IgD-negative memory B cell (primary cell): ENCODE measurements at regions not wholly inside any gene's neighbourhood (a gene's known extent, or its start where the extent isn't known, plus 50 kb on each side); places are given as distances from the start of the nearest gene placed in this dataset.
"Not testable (repeated sequence)": the region's sequence is repeated elsewhere in the genome, so short reads cannot be mapped to it uniquely, and the experiment has no call there.

Experiments
- H3K27ac Mint-ChIP-seq, 3 donors: one replicate each; pipeline ENCODE4 v1.8.0; 2020 to 2022; ENCODE audit warnings: mild to moderate bottlenecking in 3 of 3, mixed read lengths in 3 of 3, moderate library complexity in 1 of 3
- H3K27me3 Mint-ChIP-seq: one replicate; pipeline ENCODE4 v1.8.0; 2021; ENCODE audit warnings: mixed read lengths
- H3K36me3 Mint-ChIP-seq: one replicate; pipeline ENCODE4 v1.8.0; 2020; ENCODE audit warnings: mild to moderate bottlenecking, mixed read lengths
- H3K4me1 Mint-ChIP-seq, 3 donors: one replicate each; pipeline ENCODE4 v1.8.0; 2020 to 2022; ENCODE audit warnings: mixed read lengths in 3 of 3, mild to moderate bottlenecking in 1 of 3
- H3K4me3 Mint-ChIP-seq, 4 donors: one replicate each; pipeline ENCODE4 v1.8.0; 2020 to 2022; ENCODE audit warnings: mild to moderate bottlenecking in 4 of 4, mixed read lengths in 4 of 4, moderate library complexity in 3 of 4
- H3K9me3 Mint-ChIP-seq, 3 donors: one replicate each; pipeline ENCODE4 v1.8.0; 2020 to 2021; ENCODE audit warnings: mixed read lengths in 3 of 3, mild to moderate bottlenecking in 1 of 3

DNA sequence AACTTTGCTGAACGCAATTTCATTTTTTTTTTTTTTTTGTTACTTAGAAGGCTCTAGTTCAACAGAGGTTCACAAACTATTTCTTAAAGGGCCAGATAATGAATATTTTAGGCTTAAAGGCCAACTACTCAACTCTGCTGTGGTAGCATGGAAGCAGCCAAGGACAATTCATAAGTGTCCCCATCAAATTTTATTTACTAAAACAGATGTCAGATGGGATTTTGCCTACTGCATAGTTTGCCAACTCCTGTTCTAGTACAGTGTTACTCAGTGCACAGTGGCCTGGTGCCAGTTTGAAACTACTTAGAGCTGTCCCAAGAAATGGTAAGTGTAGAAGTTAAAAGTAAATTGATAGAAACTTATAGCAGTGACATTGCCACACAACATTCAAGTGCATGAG is 949.4 kb upstream of the FANCL start:
- no peaks in the 10 kb centered on the region for H3K9me3 Mint-ChIP-seq
- H3K4me3 Mint-ChIP-seq: no peak overlapping the region
- H3K27me3 Mint-ChIP-seq: peaks cover 1% of the 10 kb centered on the region
- peaks cover 0 to 4% (median 3%) of the 10 kb centered on the region in 3 donors for H3K4me1 Mint-ChIP-seq
- H3K36me3 Mint-ChIP-seq: no peaks in the 10 kb centered on the region
- no peak overlapping the region for H3K27ac Mint-ChIP-seq

DNA sequence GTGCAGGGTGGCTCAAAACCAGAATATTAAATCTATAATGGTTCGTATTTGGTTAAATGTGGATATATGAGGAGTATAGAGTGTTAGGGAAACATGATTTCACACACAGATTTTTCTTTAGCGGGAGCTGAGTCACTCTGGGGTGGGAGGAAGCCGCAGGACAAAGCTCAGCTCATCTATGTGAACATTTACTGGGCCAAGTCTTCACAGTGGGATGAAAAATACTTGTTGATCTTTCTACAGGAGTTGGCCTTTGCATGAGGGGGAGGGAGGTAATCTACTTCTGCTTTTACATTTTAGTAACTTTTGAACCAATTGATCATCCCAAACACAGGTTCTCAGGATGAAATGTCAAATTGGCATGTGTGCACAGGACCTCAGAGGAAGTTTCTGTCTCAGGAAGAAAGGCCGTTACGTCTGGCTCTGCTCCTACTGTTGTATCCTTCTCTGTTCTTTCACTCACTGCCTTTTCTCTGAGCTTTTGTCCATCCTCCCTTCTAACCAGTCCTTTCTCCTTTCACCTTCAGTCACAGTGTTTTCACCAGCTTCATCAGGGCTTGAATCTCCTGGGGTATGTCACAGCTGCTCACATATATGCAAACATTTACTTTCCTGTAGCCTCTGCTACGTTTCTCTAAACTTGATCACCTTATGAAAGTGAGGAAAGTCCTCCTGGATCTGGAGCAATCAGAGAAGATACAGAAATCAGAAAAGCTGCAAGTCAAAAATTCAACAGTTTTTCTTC is 943.3 kb upstream of the FANCL start:
- peaks cover 0 to 1% (median 0%) of the 10 kb centered on the region in 3 donors for H3K9me3 Mint-ChIP-seq
- peak overlapping the region; percentile 4 to 85 (median 38) for H3K4me3 Mint-ChIP-seq
- peaks cover 9 to 20% (median 13%) of the 10 kb centered on the region in 3 donors for H3K4me1 Mint-ChIP-seq
- H3K27ac Mint-ChIP-seq: peak overlapping the region; percentile 21 to 84 (median 26)
- H3K27me3 Mint-ChIP-seq: peaks cover 2% of the 10 kb centered on the region
- H3K36me3 Mint-ChIP-seq: no peaks in the 10 kb centered on the region

DNA sequence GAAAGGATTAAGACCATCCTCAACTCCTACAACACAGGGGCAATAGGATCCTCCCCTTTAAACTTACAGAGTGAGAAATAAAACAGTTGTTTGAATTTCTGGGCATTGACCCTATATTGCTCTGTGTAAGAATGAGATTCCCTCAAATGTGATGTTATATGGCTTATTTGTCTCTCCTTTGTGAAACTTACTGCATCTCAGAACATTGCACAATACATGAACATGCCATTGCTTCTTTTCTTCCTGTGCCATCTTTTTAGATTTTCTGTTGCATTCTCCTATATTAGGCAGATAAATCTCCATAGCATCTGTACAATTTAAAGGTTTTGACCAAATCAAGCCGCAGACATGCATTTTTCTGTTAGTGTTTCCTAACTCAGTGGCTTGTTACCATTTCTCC is 941.9 kb upstream of the FANCL start:
- Mint-ChIP-seq H3K4me3 (peak overlapping the region in 1 of 4 donors; percentile 41), H3K4me1 (peaks cover 9 to 20% (median 13%) of the 10 kb centered on the region in 3 donors), H3K27me3 (peaks cover 2% of the 10 kb centered on the region), H3K27ac (peak overlapping the region in 1 of 3 donors; percentile 37), H3K9me3 (peaks cover 0 to 1% (median 0%) of the 10 kb centered on the region in 3 donors), H3K36me3 (no peaks in the 10 kb centered on the region)

DNA sequence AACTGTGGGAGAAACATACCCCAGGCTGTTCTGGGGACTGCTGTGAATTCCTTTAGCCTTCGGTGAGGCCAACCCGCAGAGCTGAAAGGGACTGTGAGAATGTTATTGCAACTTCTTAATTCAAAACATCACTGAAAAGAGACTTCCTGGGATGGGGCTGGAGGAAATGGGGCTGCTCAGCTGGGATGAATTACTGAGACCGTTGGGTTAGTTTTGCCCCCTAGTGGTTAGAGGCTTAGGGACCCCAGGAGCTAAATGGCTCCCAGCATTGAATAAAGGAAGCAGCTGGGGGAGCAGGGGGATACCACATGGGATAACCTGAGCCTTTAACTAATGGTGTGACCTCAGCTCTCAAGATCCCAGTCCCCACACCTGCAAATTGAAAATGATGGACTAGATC is 941.1 kb upstream of the FANCL start:
- Mint-ChIP-seq H3K4me1 (peaks cover 9 to 20% (median 13%) of the 10 kb centered on the region in 3 donors), H3K27ac (no peak overlapping the region), H3K27me3 (peaks cover 2% of the 10 kb centered on the region), H3K4me3 (no peak overlapping the region), H3K9me3 (peaks cover 0 to 1% (median 0%) of the 10 kb centered on the region in 3 donors), H3K36me3 (no peaks in the 10 kb centered on the region)

DNA sequence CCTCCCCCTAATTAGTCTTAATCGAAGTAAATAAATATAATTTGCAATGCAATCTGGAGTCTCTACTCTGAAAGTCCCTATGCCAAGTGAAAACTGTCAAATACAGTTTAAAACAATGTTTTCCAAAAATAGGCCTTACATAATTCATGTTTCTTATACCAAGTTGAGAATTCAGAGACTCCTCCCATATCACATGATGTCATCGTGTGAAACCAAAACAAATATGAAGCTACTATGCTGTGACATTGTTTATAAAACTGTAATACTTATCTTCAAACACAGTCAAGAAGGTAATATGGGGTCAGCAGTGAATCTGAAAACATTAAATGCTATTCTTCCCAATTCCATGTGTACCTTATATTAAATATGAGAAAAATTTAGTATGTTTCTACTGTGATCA is 940.2 kb upstream of the FANCL start:
- peaks cover 0 to 1% (median 0%) of the 10 kb centered on the region in 3 donors for H3K9me3 Mint-ChIP-seq
- H3K4me3 Mint-ChIP-seq: no peak overlapping the region
- H3K27ac Mint-ChIP-seq: no peak overlapping the region
- peaks cover 9 to 20% (median 12%) of the 10 kb centered on the region in 3 donors for H3K4me1 Mint-ChIP-seq
- H3K27me3 Mint-ChIP-seq: peaks cover 2% of the 10 kb centered on the region
- no peaks in the 10 kb centered on the region for H3K36me3 Mint-ChIP-seq

DNA sequence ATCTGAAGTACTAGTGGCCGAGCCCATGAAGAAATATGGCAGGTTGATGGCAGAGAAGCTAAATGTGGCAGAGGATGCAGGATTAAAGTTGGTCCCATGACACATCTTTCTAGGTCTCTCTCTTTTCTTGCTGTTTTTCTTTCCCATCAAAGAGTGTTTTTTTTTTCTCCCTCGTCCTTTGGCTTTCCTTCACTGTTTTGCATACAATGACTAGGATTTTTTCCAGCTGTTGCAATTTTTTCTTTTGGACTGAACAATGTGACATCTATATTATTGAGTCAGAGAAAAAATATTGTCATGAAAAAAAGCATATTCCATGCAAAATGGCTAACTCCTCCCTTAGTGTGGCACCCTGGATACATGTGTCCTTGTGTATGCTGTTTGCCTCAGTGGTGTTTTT is 939.5 kb upstream of the FANCL start:
- peaks cover 9 to 17% (median 9%) of the 10 kb centered on the region in 3 donors for H3K4me1 Mint-ChIP-seq
- H3K4me3 Mint-ChIP-seq: no peak overlapping the region
- peaks cover 0 to 1% (median 0%) of the 10 kb centered on the region in 3 donors for H3K9me3 Mint-ChIP-seq
- no peaks in the 10 kb centered on the region for H3K36me3 Mint-ChIP-seq
- H3K27me3 Mint-ChIP-seq: peaks cover 4% of the 10 kb centered on the region
- no peak overlapping the region for H3K27ac Mint-ChIP-seq

DNA sequence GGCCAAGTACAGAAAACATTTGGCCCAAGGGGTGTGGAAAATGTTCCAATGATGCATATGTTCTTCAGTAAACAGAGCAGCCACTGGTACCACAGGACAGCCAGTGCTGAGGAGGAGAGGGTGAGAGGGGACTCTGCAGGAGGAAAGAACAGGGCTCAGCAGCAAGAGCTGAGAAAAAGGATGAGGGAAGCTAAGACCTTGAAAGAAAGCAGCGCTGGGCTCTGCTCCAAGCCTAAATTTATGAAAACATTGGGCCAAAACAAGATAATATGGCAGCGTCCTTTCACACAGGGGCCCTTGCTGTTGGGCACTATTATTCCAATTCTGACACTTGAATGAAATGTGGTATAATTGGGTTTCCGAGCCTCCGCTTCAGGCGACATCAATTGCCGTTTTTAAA is 939.0 kb upstream of the FANCL start:
- no peak overlapping the region for H3K4me3 Mint-ChIP-seq
- H3K36me3 Mint-ChIP-seq: no peaks in the 10 kb centered on the region
- H3K4me1 Mint-ChIP-seq: peaks cover 9 to 16% (median 9%) of the 10 kb centered on the region in 3 donors
- peaks cover 4% of the 10 kb centered on the region for H3K27me3 Mint-ChIP-seq
- no peak overlapping the region for H3K27ac Mint-ChIP-seq
- H3K9me3 Mint-ChIP-seq: peaks cover 0 to 1% (median 0%) of the 10 kb centered on the region in 3 donors

DNA sequence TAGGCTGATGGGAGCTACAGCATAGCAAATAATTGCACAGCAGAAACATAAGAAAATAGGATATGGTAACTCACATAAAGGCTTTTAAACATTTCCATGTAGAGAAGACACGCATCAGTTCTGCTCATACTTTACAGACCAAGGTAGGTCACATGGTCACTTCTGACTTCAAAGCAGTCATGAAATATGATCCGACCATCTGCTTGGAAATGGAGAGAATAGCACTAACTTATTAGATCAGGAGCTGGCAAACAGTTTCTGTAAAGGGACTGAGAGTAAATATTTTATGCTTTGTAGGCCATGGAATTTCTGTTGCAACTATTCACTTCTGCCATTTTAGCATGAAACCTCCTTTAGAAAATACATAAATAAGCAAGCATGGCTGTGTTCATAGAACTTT is 936.6 kb upstream of the FANCL start:
- no peaks in the 10 kb centered on the region for H3K36me3 Mint-ChIP-seq
- peaks cover 1% of the 10 kb centered on the region for H3K27me3 Mint-ChIP-seq
- no peak overlapping the region for H3K27ac Mint-ChIP-seq

DNA sequence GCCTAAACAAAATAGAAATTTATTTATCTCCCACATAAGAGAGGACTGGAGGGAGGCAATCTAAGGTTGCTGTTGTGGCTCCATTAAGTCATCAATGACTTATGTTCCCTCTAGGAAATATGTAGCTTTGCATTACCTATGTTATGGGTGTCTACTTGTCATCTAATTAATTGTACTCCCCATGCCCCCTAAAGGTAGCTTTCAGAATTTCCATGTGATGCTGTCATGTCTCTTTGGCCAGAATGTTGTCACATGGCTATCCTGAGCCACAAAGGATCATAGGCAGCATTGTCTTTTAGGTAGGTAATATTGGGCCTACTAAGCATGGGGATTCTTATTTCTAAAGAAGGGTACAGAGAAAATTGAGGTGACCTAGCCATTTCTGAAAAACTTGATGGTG is 935.6 kb upstream of the FANCL start:
- H3K27me3 Mint-ChIP-seq: peaks cover 1% of the 10 kb centered on the region
- peaks cover 0 to 1% (median 0%) of the 10 kb centered on the region in 3 donors for H3K9me3 Mint-ChIP-seq
- H3K4me3 Mint-ChIP-seq: no peak overlapping the region
- H3K27ac Mint-ChIP-seq: peak overlapping the region in 1 of 3 donors; percentile 12
- peaks cover 0 to 2% (median 0%) of the 10 kb centered on the region in 3 donors for H3K4me1 Mint-ChIP-seq
- H3K36me3 Mint-ChIP-seq: no peaks in the 10 kb centered on the region

More for the DNA sequence above, 936.6 kb upstream of the FANCL start:
- Mint-ChIP-seq H3K9me3 (peaks cover 0 to 1% (median 0%) of the 10 kb centered on the region in 3 donors), H3K4me1 (peaks cover 0 to 2% (median 0%) of the 10 kb centered on the region in 3 donors), H3K4me3 (no peak overlapping the region)

DNA sequence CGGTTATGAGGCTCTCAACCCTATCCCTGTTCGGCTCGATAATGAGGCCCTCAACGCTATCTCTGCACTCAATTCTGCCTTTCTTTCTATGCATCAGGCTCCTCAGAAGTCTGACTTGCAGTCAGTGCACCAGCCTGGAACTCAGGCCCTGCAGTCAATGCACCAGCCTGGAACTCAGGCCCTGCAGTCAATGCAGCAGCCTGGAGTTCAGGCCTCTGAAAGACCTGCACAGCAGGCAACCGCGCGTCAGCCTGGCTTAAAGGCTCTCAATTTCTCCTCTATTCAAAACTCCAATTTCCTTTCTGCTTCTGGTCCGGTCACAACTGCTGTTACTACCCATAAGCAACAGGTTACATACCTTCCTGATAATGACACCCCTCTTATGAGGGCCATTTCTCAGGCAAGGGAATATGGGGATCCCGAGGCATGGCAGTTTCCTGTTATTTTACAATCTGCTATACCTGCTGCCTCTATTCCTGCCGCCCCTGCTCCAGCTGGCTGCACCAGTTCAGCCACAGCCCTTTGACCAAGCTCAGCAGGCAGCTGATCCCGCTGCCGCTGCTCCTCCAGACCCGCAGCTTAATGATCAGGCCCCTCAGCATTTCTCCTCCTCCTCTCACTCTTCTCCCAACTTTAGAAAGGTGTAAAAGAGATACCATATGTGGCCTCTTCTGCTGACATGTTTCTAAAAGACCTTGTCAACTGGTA is 933.6 kb upstream of the FANCL start:
- Mint-ChIP-seq H3K27me3 (peaks cover 3% of the 10 kb centered on the region), H3K9me3 (peaks cover 0 to 2% (median 0%) of the 10 kb centered on the region in 3 donors), H3K36me3 (no peaks in the 10 kb centered on the region), H3K4me1 (peaks cover 5 to 8% (median 5%) of the 10 kb centered on the region in 3 donors), H3K4me3 (no peak overlapping the region), H3K27ac (no peak overlapping the region)

DNA sequence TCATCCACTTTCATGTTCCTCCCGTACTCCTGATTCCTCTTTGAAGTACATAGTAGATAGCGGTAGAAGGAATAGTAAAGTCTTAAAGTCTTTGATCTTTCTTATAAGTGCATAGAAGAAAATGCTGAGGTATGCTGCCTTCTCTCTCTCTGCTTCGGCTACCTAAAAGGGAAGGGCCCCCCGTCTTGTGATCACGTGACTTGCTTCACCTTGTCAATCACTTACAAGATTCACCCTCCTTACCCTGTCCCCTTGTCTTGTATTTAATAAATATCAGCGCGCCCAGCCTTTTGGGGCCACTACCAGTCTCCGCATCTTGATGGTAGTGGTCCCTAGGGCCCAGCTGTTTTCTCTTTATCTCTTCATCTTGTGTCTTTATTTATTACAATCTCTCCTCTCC is 932.2 kb upstream of the FANCL start:
- H3K36me3 Mint-ChIP-seq: no peaks in the 10 kb centered on the region
- H3K4me1 Mint-ChIP-seq: peaks cover 5 to 8% (median 5%) of the 10 kb centered on the region in 3 donors
- H3K4me3 Mint-ChIP-seq: no peak overlapping the region
- H3K27me3 Mint-ChIP-seq: peaks cover 3% of the 10 kb centered on the region
- no peak overlapping the region for H3K27ac Mint-ChIP-seq
- H3K9me3 Mint-ChIP-seq: peaks cover 0 to 2% (median 0%) of the 10 kb centered on the region in 3 donors

DNA sequence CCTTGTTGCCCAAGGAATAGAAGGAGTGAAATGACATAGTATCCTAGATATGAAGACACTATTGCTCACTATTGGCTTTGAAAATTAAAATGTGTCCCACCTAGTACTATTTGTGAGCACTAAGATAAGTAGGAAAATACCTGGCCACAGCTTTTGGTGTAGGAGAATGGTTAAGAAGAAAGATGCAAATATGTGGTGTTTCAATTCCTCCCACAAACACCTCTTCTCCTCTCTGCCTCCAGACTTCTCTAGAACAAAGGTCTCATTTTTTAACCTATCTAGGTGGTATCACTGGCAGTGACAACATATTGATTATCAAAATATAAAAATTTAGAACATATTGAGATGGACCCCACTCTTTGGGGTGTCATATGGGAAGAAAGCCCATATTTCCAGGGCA is 929.9 kb upstream of the FANCL start:
- Mint-ChIP-seq H3K4me1 (peaks cover 5 to 8% (median 5%) of the 10 kb centered on the region in 3 donors), H3K27me3 (peaks cover 1% of the 10 kb centered on the region), H3K36me3 (peaks cover 1% of the 10 kb centered on the region), H3K4me3 (peak overlapping the region in 1 of 4 donors; percentile 1), H3K9me3 (peaks cover 0 to 2% (median 0%) of the 10 kb centered on the region in 3 donors), H3K27ac (no peak overlapping the region)

DNA sequence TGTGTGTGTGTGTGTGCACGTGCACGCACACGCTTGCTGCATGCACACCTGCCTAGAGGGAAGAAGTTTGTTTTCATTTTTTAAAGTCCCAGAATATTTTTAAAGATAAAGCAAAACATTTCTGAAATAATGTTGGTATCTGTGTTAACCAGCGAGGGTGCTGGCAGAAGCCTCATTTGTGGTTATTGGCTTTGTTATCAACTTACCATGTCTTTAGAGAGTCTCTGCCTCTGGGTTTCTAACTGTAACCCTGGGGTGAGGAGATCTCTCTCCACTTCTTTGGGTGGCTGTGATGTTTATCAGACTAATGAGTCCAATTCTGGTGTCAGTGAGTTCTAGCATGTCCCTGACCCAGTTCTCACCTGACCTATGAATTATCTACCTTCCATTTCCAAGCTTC is 927.6 kb upstream of the FANCL start:
- H3K9me3 Mint-ChIP-seq: peaks cover 0 to 2% (median 0%) of the 10 kb centered on the region in 3 donors
- peaks cover 1% of the 10 kb centered on the region for H3K36me3 Mint-ChIP-seq
- H3K4me3 Mint-ChIP-seq: no peak overlapping the region

DNA sequence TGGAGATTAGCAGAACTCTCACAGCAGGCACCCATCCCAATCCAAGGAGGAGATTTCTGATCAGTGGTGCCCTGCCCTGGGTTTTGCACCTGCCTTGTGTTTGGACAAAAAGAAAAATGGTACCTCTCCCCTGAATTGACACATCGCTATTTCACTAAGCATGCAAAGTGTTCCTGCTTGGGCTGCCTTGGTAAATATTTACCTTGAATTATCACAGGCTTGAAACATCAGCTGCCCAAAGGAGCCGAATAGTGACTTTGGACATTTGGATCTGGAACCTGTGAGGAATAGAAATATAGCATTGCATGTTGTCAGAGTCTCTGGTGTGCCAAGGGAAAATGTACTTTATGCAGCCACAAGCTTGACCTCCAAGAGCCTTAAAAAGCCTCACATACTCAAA is 926.4 kb upstream of the FANCL start:
- Mint-ChIP-seq H3K27ac (no peak overlapping the region), H3K27me3 (peaks cover 1% of the 10 kb centered on the region), H3K4me3 (no peak overlapping the region), H3K9me3 (peaks cover 0 to 2% (median 0%) of the 10 kb centered on the region in 3 donors), H3K4me1 (peaks cover 5 to 8% (median 5%) of the 10 kb centered on the region in 3 donors), H3K36me3 (peaks cover 1% of the 10 kb centered on the region)

More for the DNA sequence above, 927.6 kb upstream of the FANCL start:
- peaks cover 1% of the 10 kb centered on the region for H3K27me3 Mint-ChIP-seq
- peak overlapping the region in 1 of 3 donors; percentile 15 for H3K27ac Mint-ChIP-seq
- H3K4me1 Mint-ChIP-seq: peaks cover 5 to 8% (median 5%) of the 10 kb centered on the region in 3 donors

DNA sequence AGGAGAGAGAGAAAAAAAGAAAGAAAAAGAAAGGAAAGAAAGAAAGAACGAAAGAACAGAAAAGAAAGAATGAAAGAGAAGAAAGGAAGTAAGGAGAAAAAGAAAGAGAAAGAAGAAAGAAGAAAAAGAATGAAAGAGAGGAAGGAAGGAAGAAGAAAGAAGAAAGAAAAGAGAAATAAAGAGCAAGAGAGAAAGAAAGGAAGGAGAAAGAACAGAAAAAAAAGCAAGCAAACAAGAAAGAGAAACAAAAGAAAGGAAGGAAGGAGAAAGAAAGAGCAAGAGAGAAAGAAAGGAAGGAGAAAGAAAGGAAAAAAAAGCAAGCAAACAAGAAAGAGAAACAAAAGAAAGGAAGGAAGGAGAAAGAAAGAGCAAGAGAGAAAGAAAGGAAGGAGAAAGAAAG is 916.8 kb upstream of the FANCL start:
- H3K4me3 Mint-ChIP-seq, H3K9me3 Mint-ChIP-seq, H3K4me1 Mint-ChIP-seq, H3K36me3 Mint-ChIP-seq, H3K27ac Mint-ChIP-seq, H3K27me3 Mint-ChIP-seq: not testable (repeated sequence)
